OCI-LY1 (cell line): ENCODE measurements at regions not wholly inside any gene's neighbourhood (a gene's known extent, or its start where the extent isn't known, plus 50 kb on each side); places are given as distances from the start of the nearest gene placed in this dataset.

Experiments
- EZH2 ChIP-seq: fragments of 200-600 bp; sonication (generic), shearing (Covaris generic); IDR thresholded peaks from 2 replicates; pipeline ENCODE4 v1.8.0; 2017; ENCODE audit warnings: borderline replicate concordance, mixed run types, mild to moderate bottlenecking, antibody characterized with exemption, low read length, moderate library complexity, mixed read lengths
- TF ChIP-seq, protein P1 (sequence below): fragments of 200-600 bp; sonication (generic), shearing (Covaris generic); IDR thresholded peaks from 2 replicates; pipeline ENCODE4 v1.5.1; 2017; ENCODE audit warnings: mild to moderate bottlenecking, antibody characterized with exemption, low read length, moderate library complexity, mixed read lengths

DNA sequence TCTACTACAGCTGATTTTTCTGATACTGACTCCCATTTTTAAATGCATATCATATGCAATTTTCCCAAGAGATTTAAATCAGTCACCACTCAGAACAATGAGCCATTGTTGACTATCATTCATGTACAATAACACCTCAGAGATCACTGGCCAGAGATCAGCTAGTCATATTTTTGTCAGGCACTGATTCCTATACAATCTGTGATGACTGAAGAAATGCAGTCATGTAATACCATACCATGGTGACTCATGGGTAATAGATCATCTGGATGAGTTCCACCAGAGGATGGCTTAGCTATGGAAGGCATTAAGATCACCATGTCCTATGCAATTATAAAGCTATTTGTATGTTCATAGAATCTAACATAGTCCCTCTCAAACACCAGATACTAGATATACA lies 285.7 kb upstream of the DCC start:
- TF ChIP-seq, protein P1, sequence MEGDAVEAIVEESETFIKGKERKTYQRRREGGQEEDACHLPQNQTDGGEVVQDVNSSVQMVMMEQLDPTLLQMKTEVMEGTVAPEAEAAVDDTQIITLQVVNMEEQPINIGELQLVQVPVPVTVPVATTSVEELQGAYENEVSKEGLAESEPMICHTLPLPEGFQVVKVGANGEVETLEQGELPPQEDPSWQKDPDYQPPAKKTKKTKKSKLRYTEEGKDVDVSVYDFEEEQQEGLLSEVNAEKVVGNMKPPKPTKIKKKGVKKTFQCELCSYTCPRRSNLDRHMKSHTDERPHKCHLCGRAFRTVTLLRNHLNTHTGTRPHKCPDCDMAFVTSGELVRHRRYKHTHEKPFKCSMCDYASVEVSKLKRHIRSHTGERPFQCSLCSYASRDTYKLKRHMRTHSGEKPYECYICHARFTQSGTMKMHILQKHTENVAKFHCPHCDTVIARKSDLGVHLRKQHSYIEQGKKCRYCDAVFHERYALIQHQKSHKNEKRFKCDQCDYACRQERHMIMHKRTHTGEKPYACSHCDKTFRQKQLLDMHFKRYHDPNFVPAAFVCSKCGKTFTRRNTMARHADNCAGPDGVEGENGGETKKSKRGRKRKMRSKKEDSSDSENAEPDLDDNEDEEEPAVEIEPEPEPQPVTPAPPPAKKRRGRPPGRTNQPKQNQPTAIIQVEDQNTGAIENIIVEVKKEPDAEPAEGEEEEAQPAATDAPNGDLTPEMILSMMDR = no peak
- TF ChIP-seq EZH2 = no peak
